ENCODE measurements at regions not wholly inside any gene's neighbourhood (a gene's known extent, or its start where the extent isn't known, plus 50 kb on each side); places are given as distances from the start of the nearest gene placed in this dataset.
"Not testable (repeated sequence)": the region's sequence is repeated elsewhere in the genome, so short reads cannot be mapped to it uniquely, and the experiment has no call there.

GRCh38 chr6:139539852-139540251 is 165.4 kb upstream of the CITED2 start:
- DNase-seq (ENCODE audit: low spot score), result peak; percentile 85

- DNase-seq (ENCODE audit: low spot score), result no peak
Observed at GRCh38 chr6:139538366-139538765, 163.9 kb upstream of the CITED2 start.

- no peak for DNase-seq (ENCODE audit: low spot score)
Observed at GRCh38 chr6:139536751-139537617, 162.5 kb upstream of the CITED2 start.

DNA sequence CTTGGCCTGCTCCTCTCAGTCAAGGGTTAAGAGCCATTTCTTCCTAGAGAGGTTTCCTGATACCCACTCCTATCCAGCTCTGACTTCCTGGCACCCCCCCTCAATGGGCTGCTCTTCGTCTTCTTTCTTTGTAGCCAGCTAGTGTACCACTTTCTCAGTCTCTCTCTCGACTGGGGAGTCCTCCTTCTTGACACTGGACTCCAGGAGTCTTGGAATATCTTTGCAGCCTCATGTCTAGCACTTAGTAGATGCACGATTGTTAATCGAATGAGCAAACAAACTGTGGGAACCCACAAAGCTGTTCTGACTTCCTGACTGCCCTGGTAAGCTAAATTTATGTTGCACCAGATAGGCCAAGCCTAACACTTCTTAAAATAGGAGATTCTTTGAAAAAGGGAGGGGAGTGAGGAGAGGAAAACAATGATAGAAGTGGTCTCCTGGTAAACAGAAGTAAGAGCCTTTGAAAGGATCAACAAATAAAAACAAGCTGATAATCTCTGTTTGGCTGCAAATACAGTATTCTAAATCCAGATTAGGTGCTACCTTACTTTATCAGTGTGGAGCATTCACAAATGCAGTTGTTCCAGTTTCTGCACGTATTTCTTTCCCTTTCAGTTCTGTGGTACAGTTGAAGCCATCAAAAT is 160.1 kb upstream of the CITED2 start:
- DNase-seq (ENCODE audit: low spot score), result no peak

GRCh38 chr6:139533573-139534471 is 159.4 kb upstream of the CITED2 start:
- peak; percentile 54 for DNase-seq (ENCODE audit: low spot score)

- DNase-seq (ENCODE audit: low spot score), result no peak
Observed at GRCh38 chr6:139533171-139533570, 158.7 kb upstream of the CITED2 start.

DNA sequence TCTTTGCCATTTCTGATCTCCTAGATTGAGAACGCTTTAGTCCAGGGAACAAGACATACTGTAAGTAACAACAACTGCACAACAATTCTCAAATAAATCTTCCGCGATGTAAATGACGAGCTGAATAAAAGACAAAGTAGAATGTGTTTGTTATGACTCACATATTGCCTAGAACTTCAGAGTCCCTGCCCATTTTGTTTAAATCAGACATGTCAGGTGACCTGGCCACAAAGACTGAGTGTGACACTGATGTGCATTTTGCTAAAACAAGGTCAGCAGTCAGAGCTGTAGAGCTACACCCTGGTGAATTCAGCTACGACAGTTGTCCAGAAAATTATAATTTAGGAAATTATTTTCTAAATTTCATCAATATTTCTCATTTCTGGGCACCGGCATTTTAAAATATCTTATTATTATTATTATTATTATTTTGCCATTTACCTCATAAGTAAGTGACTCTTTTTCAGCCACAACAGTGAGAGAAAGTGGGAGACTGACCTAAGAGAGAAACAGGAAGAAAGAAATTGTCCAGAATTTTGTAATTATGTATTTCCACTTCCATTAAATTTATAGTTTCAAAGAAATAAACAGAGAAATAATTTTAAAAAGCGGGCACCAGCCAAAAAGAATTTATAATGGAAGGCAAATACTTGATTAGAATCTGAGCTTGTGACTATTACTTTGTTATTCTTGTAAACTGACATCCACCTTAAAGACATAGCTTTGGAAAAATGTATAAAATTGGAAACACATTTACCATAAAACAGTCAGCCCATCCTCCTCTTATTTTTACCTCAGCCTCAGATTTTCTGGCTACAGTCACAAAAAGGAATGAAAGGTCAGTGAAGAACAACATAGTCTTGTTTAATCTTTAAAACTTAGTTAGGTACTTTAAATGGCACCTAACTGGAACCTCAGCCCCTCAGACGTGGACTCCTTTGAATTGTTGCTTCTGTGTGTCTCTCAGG is 157.0 kb upstream of the CITED2 start:
- DNase-seq (ENCODE audit: low spot score), result no peak

- DNase-seq (ENCODE audit: low spot score), result no peak
Observed at GRCh38 chr6:139530561-139530960, 156.1 kb upstream of the CITED2 start.

DNA sequence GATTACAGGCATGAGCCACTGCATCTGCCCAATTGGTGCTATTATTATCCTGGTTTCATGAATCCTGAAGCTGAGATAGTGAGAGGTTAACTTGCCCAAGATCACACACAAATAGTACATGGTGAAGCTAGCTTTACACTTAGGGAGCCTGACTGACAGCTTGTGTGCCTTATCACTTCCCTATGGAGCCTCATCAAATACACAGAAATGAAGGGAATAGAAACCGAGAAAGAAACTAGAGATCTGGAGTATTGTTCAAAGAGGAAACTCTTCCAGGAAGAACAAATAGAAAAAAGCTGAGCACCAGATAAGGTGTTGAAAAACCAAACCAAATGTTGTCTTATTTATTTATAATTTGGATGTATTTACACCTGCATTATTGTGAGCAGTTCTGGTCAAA is 155.0 kb upstream of the CITED2 start:
- DNase-seq (ENCODE audit: low spot score), result no peak

- no peak for DNase-seq (ENCODE audit: low spot score)
Observed at GRCh38 chr6:139528471-139528870, 154.0 kb upstream of the CITED2 start.

GRCh38 chr6:139525415-139525814 is 151.0 kb upstream of the CITED2 start:
- DNase-seq (ENCODE audit: low spot score), result no peak

DNA sequence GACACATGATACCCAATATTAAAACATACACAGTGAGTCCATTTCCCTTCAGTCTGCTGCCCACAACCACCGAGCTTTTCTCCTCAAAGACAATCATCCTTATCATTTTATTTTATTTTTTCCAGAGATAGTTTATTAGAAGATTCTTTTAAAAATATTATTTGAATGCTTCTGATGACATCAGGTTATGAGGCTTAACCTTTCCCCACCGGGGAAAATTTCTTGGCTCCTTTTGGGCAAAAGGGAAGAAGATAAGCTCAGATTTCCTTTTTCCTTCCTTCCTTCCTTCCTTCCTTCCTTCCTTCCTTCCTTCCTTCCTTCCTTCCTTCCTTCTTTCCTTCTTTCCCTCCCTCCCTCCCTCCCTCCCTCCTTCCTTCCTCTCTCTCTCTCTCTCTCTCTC is 149.5 kb upstream of the CITED2 start:
- DNase-seq (ENCODE audit: low spot score), result no peak

GRCh38 chr6:139522511-139523220 is 148.2 kb upstream of the CITED2 start:
- no peak for DNase-seq (ENCODE audit: low spot score)

GRCh38 chr6:139521338-139521737 is 146.9 kb upstream of the CITED2 start:
- DNase-seq (ENCODE audit: low spot score), result no peak

GRCh38 chr6:139520321-139520768 is 145.9 kb upstream of the CITED2 start:
- no peak for DNase-seq (ENCODE audit: low spot score)

- DNase-seq (ENCODE audit: low spot score), result peak; percentile 67
Observed at GRCh38 chr6:139519571-139520031, 145.2 kb upstream of the CITED2 start.

DNA sequence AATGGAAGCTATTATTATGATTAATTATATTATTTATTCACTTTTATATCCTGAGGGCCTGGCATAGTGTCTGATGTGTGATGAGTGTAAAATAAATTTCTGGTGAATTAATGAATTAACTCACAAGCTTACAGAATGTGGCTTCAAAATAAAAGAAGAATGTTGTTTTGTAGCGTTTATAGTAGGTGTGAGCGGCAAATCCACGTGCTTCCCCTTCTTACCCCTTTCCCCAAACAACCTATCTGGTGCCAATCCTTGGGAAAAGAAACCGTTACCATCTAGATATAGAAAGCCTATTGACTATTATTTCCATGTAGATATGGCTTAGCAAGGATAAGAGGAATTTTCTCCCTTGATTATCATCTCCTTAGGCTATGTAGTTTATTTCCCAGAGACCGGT is 144.6 kb upstream of the CITED2 start:
- DNase-seq (ENCODE audit: low spot score), result no peak

GRCh38 chr6:139518556-139519091 is 144.2 kb upstream of the CITED2 start:
- no peak for DNase-seq (ENCODE audit: low spot score)

- not testable (repeated sequence) for DNase-seq (ENCODE audit: low spot score)
Observed at GRCh38 chr6:139517998-139518555, 143.6 kb upstream of the CITED2 start.

DNA sequence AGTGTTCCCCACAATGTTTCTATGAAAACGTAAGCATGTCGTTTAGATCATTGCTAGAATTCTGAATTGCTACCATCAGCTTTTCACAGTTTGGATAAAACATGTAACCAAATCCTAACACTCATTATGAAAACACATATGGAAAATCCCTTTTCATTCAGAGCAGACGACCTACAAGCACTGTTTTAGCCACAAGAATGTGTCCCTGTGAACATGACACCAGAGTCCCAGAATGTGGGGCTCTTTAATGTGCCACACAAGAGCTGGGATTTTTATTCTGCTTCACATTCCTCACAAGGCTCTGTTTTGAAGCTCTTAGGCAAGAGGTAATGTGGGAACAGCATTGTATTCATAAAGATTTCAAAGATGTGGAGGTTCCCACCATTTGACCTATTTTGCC is 141.1 kb upstream of the CITED2 start:
- peak; percentile 27 for DNase-seq (ENCODE audit: low spot score)
